H9 (cell line): ENCODE measurements at regions not wholly inside any gene's neighbourhood (a gene's known extent, or its start where the extent isn't known, plus 50 kb on each side); places are given as distances from the start of the nearest gene placed in this dataset.

Experiments
- DNase-seq: peaks from one replicate; pipeline ENCODE4 v3.0.0-alpha.2; 2017
- H2AFZ ChIP-seq: one replicate; pipeline ENCODE4 v1.6.1; 2013; ENCODE audit warnings: mild to moderate bottlenecking, low read length, control low read depth, moderate library complexity
- H2AK5ac ChIP-seq: 2 replicates; pipeline ENCODE4 v1.6.1; 2013; ENCODE audit warnings: low read length, control low read depth, mixed read lengths; ENCODE audit not compliant: insufficient read length
- H2BK120ac ChIP-seq: one replicate; pipeline ENCODE4 v1.6.1; 2013; ENCODE audit warnings: low read depth, mild to moderate bottlenecking, low read length, control low read depth, inconsistent platforms; ENCODE audit not compliant: poor library complexity, severe bottlenecking
- H2BK12ac ChIP-seq: 2 replicates; pipeline ENCODE4 v1.6.1; 2013; ENCODE audit warnings: low read length, control low read depth, mixed read lengths, low read depth; ENCODE audit not compliant: insufficient read length
- H2BK15ac ChIP-seq: 2 replicates; pipeline ENCODE4 v1.6.1; 2013; ENCODE audit warnings: low read depth, low read length, control low read depth
- H2BK20ac ChIP-seq: one replicate; pipeline ENCODE4 v1.6.1; 2013; ENCODE audit warnings: low read depth, mild to moderate bottlenecking, low read length, control low read depth, inconsistent platforms; ENCODE audit not compliant: poor library complexity, severe bottlenecking
- H2BK5ac ChIP-seq: 2 replicates; pipeline ENCODE4 v1.6.1; 2013; ENCODE audit warnings: low read length, control low read depth, mixed read lengths; ENCODE audit not compliant: insufficient read length
- H3K14ac ChIP-seq: 2 replicates; pipeline ENCODE4 v1.6.1; 2013; ENCODE audit warnings: low read length, control low read depth; ENCODE audit not compliant: insufficient read depth
- H3K18ac ChIP-seq: 2 replicates; pipeline ENCODE4 v1.6.1; 2013; ENCODE audit warnings: low read depth, mild to moderate bottlenecking, mixed read lengths, low read length, control low read depth; ENCODE audit not compliant: insufficient read length
- H3K23ac ChIP-seq: 2 replicates; pipeline ENCODE4 v1.6.1; 2013; ENCODE audit warnings: low read length, control low read depth, mixed read lengths, low read depth; ENCODE audit not compliant: insufficient read length
- H3K23me2 ChIP-seq: 2 replicates; pipeline ENCODE4 v1.6.1; 2013; ENCODE audit warnings: low read depth, mild to moderate bottlenecking, mixed read lengths, low read length, control low read depth; ENCODE audit not compliant: insufficient read length, poor library complexity, severe bottlenecking
- H3K27ac ChIP-seq: 2 replicates; pipeline ENCODE4 v1.5.1; 2013; ENCODE audit warnings: low read length, control low read depth, mixed read lengths, low read depth; ENCODE audit not compliant: insufficient read length
- H3K27me3 ChIP-seq: 2 replicates; pipeline ENCODE4 v1.6.1; 2013; ENCODE audit warnings: low read length, control low read depth, inconsistent platforms; ENCODE audit not compliant: insufficient read depth
- H3K4ac ChIP-seq: 2 replicates; pipeline ENCODE4 v1.6.1; 2013; ENCODE audit warnings: low read depth, mild to moderate bottlenecking, control low read depth, inconsistent platforms, low read length, moderate library complexity
- H3K4me1 ChIP-seq: 2 replicates; pipeline ENCODE4 v1.6.1; 2013; ENCODE audit warnings: low read length, control low read depth, inconsistent platforms; ENCODE audit not compliant: insufficient read depth
- H3K4me2 ChIP-seq: 2 replicates; pipeline ENCODE4 v1.6.1; 2013; ENCODE audit warnings: low read length, control low read depth, mixed read lengths; ENCODE audit not compliant: insufficient read length, insufficient read depth
- H3K56ac ChIP-seq: 2 replicates; pipeline ENCODE4 v1.6.1; 2013; ENCODE audit warnings: low read depth, mild to moderate bottlenecking, mixed read lengths, low read length, control low read depth; ENCODE audit not compliant: insufficient read length
- H3K79me1 ChIP-seq: 2 replicates; pipeline ENCODE4 v1.6.1; 2013; ENCODE audit warnings: low read depth, mild to moderate bottlenecking, moderate library complexity, low read length, control low read depth, inconsistent platforms; ENCODE audit not compliant: insufficient read depth, poor library complexity, severe bottlenecking
- H3K79me2 ChIP-seq: 2 replicates; pipeline ENCODE4 v1.6.1; 2013; ENCODE audit warnings: low read length, control low read depth, inconsistent platforms; ENCODE audit not compliant: insufficient read depth
- H3K9ac ChIP-seq: 2 replicates; pipeline ENCODE4 v1.6.1; 2013; ENCODE audit warnings: low read length, control low read depth, mixed read lengths; ENCODE audit not compliant: insufficient read length; ENCODE audit errors: extremely low read depth
- H3K9me3 ChIP-seq: one replicate; pipeline ENCODE4 v1.6.1; 2013; ENCODE audit warnings: low read depth, low read length, inconsistent platforms; ENCODE audit not compliant: control insufficient read depth
- H3T11ph ChIP-seq: one replicate; pipeline ENCODE4 v1.6.1; 2013; ENCODE audit warnings: mild to moderate bottlenecking, low read length, control low read depth, inconsistent platforms
- H4K20me1 ChIP-seq: one replicate; pipeline ENCODE4 v1.6.1; 2013; ENCODE audit not compliant: control insufficient read depth, insufficient read length, insufficient read depth
- H4K5ac ChIP-seq: 2 replicates; pipeline ENCODE4 v1.6.1; 2013; ENCODE audit warnings: low read depth, mild to moderate bottlenecking, mixed read lengths, low read length, control low read depth; ENCODE audit not compliant: insufficient read length
- H4K8ac ChIP-seq: replicated peaks from 2 replicates; pipeline ENCODE4 v1.6.1; 2013; ENCODE audit warnings: low read length, control low read depth, mixed read lengths, low read depth; ENCODE audit not compliant: insufficient read length
- H4K91ac ChIP-seq: 2 replicates; pipeline ENCODE4 v1.6.1; 2013; ENCODE audit warnings: low read depth, mild to moderate bottlenecking, moderate library complexity, mixed read lengths, low read length, control low read depth; ENCODE audit not compliant: insufficient read length
- H3K27ac Mint-ChIP-seq, 3 experiments: 2 replicates in 2 of 3; 3 replicates in 1 of 3; pipeline ENCODE4 v1.8.0; 2020 to 2021; ENCODE audit warnings: mixed read lengths in 3 of 3, mild to moderate bottlenecking in 1 of 3, moderate library complexity in 1 of 3
- H3K27me3 Mint-ChIP-seq: 2 replicates; pipeline ENCODE4 v1.8.0; 2021; ENCODE audit warnings: low read depth, mild to moderate bottlenecking, moderate library complexity, mixed read lengths
- H3K36me3 Mint-ChIP-seq, 3 experiments: 2 replicates in 2 of 3; 3 replicates in 1 of 3; pipeline ENCODE4 v1.8.0; 2020 to 2021; ENCODE audit warnings: low read depth in 3 of 3, mixed read lengths in 3 of 3; ENCODE audit not compliant: insufficient read depth in 1 of 3
- H3K4me1 Mint-ChIP-seq, 2 experiments: 2 replicates each; pipeline ENCODE4 v1.8.0; 2020; ENCODE audit warnings: mixed read lengths in 2 of 2
- H3K4me3 Mint-ChIP-seq, 2 experiments: 2 replicates in 1 of 2; 3 replicates in 1 of 2; pipeline ENCODE4 v1.8.0; 2020 to 2021; ENCODE audit warnings: mild to moderate bottlenecking in 2 of 2, mixed read lengths in 2 of 2, moderate library complexity in 1 of 2
- H3K9me3 Mint-ChIP-seq, 2 experiments: 2 replicates in 1 of 2; 3 replicates in 1 of 2; pipeline ENCODE4 v1.8.0; 2020; ENCODE audit warnings: mild to moderate bottlenecking in 2 of 2, mixed read lengths in 2 of 2, moderate library complexity in 1 of 2
- TF ChIP-seq, protein P1 (sequence below): fragments of 200-600 bp; sonication (generic); conservative IDR thresholded peaks from 3 replicates; pipeline ENCODE4 v1.8.0; 2021; ENCODE audit warnings: antibody characterized with exemption, mild to moderate bottlenecking

DNA sequence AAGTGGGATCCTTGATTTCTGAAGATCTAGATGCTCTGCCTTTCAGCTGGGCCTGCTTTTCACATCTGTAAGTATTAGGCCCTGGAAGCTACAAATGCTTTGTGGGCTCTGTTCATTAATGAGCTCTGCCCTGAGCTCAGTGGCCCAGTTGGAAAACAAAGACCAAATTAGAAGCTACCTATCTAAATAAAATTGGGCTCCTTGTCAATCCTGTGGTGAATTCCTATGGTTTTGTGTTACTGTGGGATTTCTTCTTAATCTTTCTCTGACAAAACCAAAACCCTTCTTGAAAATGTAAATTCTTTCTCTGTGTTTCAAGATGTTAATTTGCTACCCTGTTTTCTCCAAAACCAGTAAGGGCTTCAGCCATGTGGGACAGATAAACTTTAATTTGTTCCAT, 219.0 kb upstream of the HS6ST1 start:
- no peaks in the 10 kb centered on the region for H3K79me1 ChIP-seq
- H3K27ac ChIP-seq, result no peak overlapping the region
- H3K79me2 ChIP-seq, result no peaks in the 10 kb centered on the region
- H3K27ac Mint-ChIP-seq, result peak overlapping the region; percentile 7 to 98 (median 95); a peak in 4 of 7 replicates
- no peak overlapping the region for H3K18ac ChIP-seq
- H2BK5ac ChIP-seq, result no peak overlapping the region
- H3K4me1 ChIP-seq, result 0 out of 2 replicates have a peak, but pooled peaks cover 1% of the 10 kb centered on the region
- H3K4me1 Mint-ChIP-seq, result peaks cover 28 to 37% of the 10 kb centered on the region in 2 experiments
- no peaks in the 10 kb centered on the region for H3K27me3 ChIP-seq
- no peak overlapping the region for H3K4me2 ChIP-seq
- peaks cover 0 to 5% (median 0%) of the 10 kb centered on the region in 3 experiments; a peak in 3 of 7 replicates for H3K36me3 Mint-ChIP-seq
- no peaks in the 10 kb centered on the region for H4K20me1 ChIP-seq
- H4K8ac ChIP-seq, result no peak overlapping the region
- peak overlapping the region; percentile 49; the same call in 1 of the 2 replicates for H3K14ac ChIP-seq
- no peaks in the 10 kb centered on the region for H3K9me3 ChIP-seq
- H2AK5ac ChIP-seq, result no peak overlapping the region
- H3K9me3 Mint-ChIP-seq, result peaks cover 0 to 7% of the 10 kb centered on the region in 2 experiments; a peak in 2 of 5 replicates
- no peaks in the 10 kb centered on the region; the same call in 1 of the 2 replicates for H3K27me3 Mint-ChIP-seq
- H3K4ac ChIP-seq, result no peak overlapping the region
- H3K4me3 Mint-ChIP-seq, result no peak overlapping the region
- H3K9ac ChIP-seq, result no peak overlapping the region
- H4K5ac ChIP-seq, result no peak overlapping the region
- no peak overlapping the region for H3K56ac ChIP-seq
- H3K23ac ChIP-seq, result no peak overlapping the region
- H2BK15ac ChIP-seq, result no peak overlapping the region
- H4K91ac ChIP-seq, result no peak overlapping the region
- no peak overlapping the region for H2BK20ac ChIP-seq
- H2BK120ac ChIP-seq, result no peak overlapping the region
- no peak overlapping the region for H2AFZ ChIP-seq
- H3K23me2 ChIP-seq, result no peaks in the 10 kb centered on the region
- DNase-seq, result no peak
- H2BK12ac ChIP-seq, result no peak overlapping the region
- H3T11ph ChIP-seq, result no peak overlapping the region
- TF ChIP-seq, protein P1, sequence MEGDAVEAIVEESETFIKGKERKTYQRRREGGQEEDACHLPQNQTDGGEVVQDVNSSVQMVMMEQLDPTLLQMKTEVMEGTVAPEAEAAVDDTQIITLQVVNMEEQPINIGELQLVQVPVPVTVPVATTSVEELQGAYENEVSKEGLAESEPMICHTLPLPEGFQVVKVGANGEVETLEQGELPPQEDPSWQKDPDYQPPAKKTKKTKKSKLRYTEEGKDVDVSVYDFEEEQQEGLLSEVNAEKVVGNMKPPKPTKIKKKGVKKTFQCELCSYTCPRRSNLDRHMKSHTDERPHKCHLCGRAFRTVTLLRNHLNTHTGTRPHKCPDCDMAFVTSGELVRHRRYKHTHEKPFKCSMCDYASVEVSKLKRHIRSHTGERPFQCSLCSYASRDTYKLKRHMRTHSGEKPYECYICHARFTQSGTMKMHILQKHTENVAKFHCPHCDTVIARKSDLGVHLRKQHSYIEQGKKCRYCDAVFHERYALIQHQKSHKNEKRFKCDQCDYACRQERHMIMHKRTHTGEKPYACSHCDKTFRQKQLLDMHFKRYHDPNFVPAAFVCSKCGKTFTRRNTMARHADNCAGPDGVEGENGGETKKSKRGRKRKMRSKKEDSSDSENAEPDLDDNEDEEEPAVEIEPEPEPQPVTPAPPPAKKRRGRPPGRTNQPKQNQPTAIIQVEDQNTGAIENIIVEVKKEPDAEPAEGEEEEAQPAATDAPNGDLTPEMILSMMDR, result no peak
